GM21529 (cell line): ENCODE measurements at regions not wholly inside any gene's neighbourhood (a gene's known extent, or its start where the extent isn't known, plus 50 kb on each side); places are given as distances from the start of the nearest gene placed in this dataset.
"Not testable (repeated sequence)": the region's sequence is repeated elsewhere in the genome, so short reads cannot be mapped to it uniquely, and the experiment has no call there.

ENCODE experiments used
- ATAC-seq: cut with Tn5 transposase; IDR thresholded peaks from one replicate; pipeline ENCODE4 v1.9.1; 2021; ENCODE audit not compliant: unreplicated experiment

DNA sequence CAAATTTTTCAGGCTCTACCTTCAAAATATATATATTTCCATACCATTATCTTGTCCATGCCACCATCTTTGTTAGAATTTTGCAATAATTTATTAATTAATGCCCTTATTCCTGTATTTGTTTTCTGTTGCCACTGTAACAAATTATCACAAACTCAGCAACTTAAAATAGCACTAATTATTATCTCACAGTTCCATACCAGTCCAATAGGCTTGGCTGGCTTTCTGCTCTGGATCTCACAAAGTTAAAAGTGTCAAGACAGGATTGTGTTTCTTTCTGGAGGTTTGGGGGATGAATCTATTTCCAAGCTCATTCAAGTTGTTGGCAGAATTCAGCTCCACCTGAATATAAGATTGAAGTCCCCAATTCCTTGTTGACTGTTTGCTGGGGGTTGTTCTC lies 58.6 kb upstream of the SLC38A4 start:
- no peak for ATAC-seq

- ATAC-seq = no peak
Observed at GRCh38 chr12:46886541-46887041, 60.8 kb upstream of the SLC38A4 start.

- no peak for ATAC-seq
Observed at GRCh38 chr12:46887870-46888269, 62.1 kb upstream of the SLC38A4 start.

DNA sequence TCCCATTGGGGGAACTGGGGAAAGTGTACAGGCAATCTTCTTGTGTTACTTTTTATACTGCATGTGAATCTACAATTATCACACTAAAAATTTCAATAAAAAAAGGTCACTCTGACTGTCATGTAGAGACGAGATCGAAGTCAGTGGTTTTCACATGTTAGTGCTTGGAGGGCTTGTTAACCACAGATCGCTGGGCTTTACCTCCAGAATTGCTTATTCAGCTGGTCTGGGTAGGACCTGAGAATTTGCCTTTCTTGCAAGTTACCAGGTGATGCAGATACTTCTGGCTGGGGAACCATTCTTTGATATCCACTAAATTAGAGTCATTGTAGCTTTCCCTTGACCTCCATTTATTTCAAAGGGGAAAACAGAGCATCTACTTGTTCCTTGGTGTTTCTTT lies 62.8 kb upstream of the SLC38A4 start:
- ATAC-seq = no peak

- no peak for ATAC-seq
Observed at GRCh38 chr12:46891306-46891705, 65.5 kb upstream of the SLC38A4 start.

DNA sequence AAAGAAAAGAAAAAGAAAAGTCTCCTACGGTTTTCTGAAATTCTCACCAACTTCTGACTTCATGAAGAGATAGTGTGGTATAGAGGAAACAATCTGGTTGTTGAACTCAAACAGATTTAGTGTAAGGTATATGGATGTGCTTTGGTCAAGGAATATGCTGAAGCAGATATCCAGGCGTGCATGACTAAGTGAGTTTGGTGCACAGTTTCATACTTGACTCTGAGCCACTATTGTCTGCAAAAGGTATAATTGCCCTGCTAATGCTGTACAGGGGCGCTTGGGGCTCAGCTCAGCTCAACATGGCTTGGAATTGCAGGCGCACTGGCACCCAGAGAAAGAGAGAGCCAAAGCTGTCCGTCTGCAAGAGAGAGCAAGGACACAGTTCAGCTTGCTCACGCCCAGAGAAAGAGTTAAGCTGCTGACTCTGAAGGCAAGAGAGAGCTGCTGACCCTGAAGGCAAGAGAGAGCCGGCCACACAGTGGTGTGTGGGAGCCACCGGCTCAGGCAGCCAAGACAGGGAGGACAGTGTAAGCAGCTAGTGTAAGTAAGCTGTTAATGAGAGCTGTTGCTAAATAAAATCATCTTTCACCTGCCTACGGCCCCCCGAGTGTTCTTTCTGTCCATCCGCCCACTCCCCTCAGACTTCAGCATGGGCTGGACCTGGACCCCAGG lies 66.4 kb upstream of the SLC38A4 start:
- no peak for ATAC-seq

DNA sequence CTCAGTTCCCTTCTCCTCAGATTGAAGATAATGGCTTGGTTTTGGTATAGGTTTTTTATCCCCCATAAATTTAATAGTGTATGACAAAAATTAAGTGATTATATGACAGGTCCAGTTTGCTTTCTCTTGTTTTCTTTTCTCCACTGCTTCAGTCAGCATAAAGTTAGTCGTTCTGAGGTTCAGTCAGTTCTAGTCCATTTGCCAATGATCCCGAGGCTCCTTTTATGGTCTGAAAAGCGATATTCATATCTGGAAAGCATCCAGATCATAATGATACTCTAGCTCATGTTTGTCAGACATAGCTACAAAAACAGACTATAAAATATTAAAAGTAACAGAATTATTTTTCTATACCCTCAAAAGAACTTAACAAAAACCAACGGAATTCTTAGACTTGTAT lies 67.1 kb upstream of the SLC38A4 start:
- ATAC-seq = no peak

DNA sequence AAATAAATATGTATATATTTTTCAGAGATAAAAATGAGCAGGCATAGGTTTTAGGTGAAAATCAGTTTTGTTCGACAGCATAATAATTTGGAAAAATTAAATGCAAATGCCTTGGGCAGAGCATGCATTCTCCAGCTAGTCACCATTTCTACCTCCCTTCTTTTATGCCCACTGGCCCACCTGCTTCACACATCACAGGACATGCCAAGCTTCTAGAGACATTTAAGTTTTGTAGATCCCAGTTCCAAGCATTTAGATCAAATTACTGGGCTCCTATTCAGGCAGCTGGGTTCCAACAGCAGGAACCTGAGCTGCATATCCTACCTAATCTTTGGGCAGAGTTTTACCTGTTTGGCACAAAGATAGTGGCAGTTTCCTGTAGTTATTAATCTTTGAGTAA lies 67.6 kb upstream of the SLC38A4 start:
- ATAC-seq = no peak

- ATAC-seq = no peak
Observed at GRCh38 chr12:46895726-46896125, 69.9 kb upstream of the SLC38A4 start.

- no peak for ATAC-seq
Observed at GRCh38 chr12:46896680-46897079, 70.9 kb upstream of the SLC38A4 start.

- ATAC-seq = no peak
Observed at GRCh38 chr12:46898152-46898931, 72.5 kb upstream of the SLC38A4 start.

GRCh38 chr12:46898989-46899388 lies 73.2 kb upstream of the SLC38A4 start:
- no peak for ATAC-seq

- ATAC-seq = no peak
Observed at GRCh38 chr12:46900734-46901463, 75.1 kb upstream of the SLC38A4 start.

GRCh38 chr12:46901464-46902205 lies 75.8 kb upstream of the SLC38A4 start:
- ATAC-seq = no peak

DNA sequence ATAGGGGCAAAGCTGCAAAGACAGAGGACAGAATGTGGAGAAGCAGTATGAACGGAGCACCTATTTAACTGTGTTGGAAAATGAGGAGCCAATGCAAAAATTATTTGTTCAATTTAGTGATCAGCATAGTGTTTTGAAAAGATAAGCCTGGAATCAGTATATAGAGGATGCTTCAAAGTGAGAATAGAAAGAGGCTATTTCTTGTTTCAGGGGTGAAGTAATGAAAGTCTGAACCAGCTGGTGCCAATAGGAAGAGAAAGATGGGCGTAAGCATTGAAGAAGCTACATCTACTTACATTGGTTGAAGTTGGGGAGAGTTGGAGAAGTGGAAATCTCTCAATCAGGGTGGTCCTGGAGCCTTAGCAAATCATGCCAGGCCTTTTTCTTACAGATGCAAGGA lies 77.3 kb upstream of the SLC38A4 start:
- ATAC-seq = no peak

- no peak for ATAC-seq
Observed at GRCh38 chr12:46904406-46905238, 78.8 kb upstream of the SLC38A4 start.

- not testable (repeated sequence) for ATAC-seq
Observed at GRCh38 chr12:46905239-46905627, 79.4 kb upstream of the SLC38A4 start.

DNA sequence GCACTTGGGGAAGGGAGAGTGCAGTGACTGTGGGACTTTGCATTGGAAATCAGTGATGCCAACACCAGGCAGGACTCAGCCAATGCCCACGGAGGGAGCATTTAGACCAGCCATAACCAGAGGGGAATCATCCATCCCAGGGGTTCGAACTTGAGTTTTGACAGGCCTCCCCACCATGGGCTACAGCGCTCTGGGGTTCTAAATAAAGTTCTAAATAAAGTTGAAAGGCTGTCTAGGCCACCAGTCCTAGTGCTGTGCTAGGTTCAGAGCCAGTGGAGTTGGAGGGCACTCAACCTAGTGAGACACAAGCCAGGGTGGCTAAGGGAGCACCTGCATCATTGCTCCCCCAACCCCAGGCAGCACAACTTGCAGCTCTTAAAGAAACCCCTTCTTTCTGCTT lies 82.0 kb upstream of the SLC38A4 start:
- ATAC-seq = no peak

GRCh38 chr12:46908236-46908935 lies 82.6 kb upstream of the SLC38A4 start:
- no peak for ATAC-seq
